Epithelial cell of esophagus (primary cell): ENCODE measurements at regions not wholly inside any gene's neighbourhood (a gene's known extent, or its start where the extent isn't known, plus 50 kb on each side); places are given as distances from the start of the nearest gene placed in this dataset.
A peak's percentile ranks its signal among the peaks of the same experiment; 100 is the strongest.

ENCODE experiments used
- DNase-seq: peaks from one replicate; pipeline ENCODE4 v3.0.0; 2010; ENCODE audit warnings: low read depth
- H3K4me3 ChIP-seq: 2 replicates; pipeline ENCODE4 v1.5.1; 2011; ENCODE audit warnings: mild to moderate bottlenecking, low read length, control low read depth
- TF ChIP-seq, protein P1 (sequence below): IDR thresholded peaks from 2 replicates; pipeline ENCODE4 v1.5.1; 2011; ENCODE audit warnings: low read depth, mild to moderate bottlenecking, low read length, control low read depth, inconsistent platforms; ENCODE audit not compliant: insufficient read depth; ENCODE audit errors: missing control alignments

DNA sequence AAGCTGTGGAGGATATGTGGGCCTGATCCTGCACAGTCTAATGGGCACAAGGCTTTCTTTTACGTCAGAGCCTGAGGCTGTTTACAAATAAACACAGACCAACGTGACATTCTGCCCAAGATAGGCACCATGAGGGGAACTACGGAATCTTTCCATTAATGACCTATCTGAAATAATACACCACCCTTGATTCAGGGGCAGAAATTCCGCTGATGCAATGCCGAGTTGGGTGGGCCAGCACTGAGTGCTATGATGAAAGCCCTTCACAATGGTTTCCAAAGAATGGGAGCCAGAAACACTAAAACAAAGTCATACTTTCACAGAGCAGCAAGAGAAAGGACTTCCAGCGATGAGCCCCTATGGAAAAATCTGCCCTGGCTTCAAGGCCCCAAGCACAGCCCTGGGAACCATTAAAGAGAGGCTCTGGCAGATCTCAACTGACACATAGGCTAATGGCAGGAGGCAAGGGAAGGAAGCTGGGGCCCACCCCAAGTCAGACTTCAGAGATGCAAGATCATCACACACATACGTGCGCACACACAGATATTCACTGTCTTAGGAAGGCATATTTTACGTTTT is 72.2 kb upstream of the DLX6 start:
- no peak overlapping the region for H3K4me3 ChIP-seq
- no peak for DNase-seq
- TF ChIP-seq, protein P1, sequence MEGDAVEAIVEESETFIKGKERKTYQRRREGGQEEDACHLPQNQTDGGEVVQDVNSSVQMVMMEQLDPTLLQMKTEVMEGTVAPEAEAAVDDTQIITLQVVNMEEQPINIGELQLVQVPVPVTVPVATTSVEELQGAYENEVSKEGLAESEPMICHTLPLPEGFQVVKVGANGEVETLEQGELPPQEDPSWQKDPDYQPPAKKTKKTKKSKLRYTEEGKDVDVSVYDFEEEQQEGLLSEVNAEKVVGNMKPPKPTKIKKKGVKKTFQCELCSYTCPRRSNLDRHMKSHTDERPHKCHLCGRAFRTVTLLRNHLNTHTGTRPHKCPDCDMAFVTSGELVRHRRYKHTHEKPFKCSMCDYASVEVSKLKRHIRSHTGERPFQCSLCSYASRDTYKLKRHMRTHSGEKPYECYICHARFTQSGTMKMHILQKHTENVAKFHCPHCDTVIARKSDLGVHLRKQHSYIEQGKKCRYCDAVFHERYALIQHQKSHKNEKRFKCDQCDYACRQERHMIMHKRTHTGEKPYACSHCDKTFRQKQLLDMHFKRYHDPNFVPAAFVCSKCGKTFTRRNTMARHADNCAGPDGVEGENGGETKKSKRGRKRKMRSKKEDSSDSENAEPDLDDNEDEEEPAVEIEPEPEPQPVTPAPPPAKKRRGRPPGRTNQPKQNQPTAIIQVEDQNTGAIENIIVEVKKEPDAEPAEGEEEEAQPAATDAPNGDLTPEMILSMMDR: no peak

GRCh38 chr7:96936621-96937020 is 68.7 kb upstream of the DLX6 start:
- DNase-seq: no peak
- no peak overlapping the region for H3K4me3 ChIP-seq
- TF ChIP-seq, protein P1: no peak

- TF ChIP-seq, protein P1: no peak
- no peak for DNase-seq
- H3K4me3 ChIP-seq: no peak overlapping the region
Observed at GRCh38 chr7:96942112-96942511, 63.2 kb upstream of the DLX6 start.

DNA sequence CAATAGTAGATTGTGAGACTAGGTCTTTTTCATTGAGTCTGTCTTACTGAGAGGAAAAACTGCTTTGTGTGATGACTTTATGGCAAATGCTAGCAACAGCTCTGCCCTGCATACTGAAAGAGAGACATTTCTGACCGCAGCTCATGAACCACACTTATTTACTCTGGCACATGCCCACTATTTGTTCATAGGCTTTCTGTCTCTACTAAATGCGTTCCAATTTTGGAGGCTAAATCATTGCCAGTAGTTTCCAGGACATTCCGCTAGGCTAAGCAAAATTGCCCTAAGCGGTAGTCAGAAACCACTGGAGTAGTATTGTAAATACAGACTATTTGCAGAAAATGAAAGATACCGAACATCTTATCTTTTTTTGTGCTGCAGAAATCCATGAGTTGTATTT is 55.6 kb upstream of the DLX6 start:
- H3K4me3 ChIP-seq: no peak overlapping the region
- peak; percentile 16 for DNase-seq
- TF ChIP-seq, protein P1: peak; percentile 25

DNA sequence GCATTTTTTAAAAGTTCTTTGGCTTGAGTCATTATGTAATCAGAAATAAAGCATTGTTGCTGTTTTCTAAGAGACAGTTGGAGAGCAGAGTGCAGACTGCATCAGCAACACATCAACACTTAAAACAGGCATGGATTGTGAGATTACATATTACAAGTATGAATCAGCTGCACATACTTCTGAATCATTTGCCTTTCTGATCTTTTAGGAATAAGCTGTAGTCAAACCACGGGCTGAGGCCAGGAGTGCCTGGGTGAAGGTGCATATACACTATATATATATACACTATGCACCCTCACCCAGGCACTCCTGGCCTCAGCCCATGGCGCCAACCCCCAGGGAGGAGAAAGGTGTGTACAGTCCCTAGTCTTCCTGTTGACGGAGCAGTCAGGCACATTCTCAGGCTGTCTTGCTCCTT is 52.4 kb upstream of the DLX6 start:
- DNase-seq: peak; percentile 57
- TF ChIP-seq, protein P1: no peak

DNA sequence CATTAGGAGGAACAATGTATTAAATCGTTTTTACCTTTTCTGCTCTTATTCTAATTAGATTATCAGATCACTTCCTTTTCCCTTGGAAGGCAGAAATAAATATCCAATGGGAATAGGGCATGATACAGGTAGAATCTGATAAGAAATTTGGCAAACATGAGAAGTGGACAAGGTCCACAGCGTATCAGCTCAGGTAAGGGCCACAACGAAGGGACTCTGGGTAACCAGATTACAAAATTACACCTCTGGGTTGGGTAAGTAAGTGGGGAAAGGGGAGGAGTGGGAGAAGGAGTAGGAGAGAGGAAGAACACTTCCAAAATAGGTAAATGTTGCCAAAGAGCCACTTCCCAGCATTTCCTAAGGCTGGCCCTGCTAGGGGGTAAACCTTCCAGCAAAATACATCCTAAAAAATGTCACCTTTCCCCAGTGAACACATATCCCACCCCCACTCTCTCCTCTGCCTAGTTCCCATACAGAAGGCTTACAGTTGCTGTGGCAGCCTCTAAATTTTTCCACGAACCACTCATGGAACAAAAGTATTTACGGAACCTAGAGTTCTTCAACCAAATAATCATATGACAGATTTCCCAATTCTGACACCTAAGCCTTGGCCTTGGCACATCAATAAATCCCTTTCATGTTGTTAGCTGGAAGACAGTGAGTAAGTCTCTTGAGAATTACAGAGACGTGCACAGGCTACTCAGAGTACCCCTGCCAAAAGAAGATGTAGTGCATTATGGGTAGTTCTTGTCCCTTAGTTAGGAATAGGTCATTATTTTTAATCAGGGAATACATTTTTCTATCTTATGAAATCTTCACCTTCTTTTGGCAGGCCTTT is 51.5 kb upstream of the DLX6 start:
- peak; percentile 6 for DNase-seq
- no peak overlapping the region for H3K4me3 ChIP-seq
- TF ChIP-seq, protein P1: no peak

More for the DNA sequence above, 52.4 kb upstream of the DLX6 start:
- no peak overlapping the region for H3K4me3 ChIP-seq
